ENCODE measurements at regions not wholly inside any gene's neighbourhood (a gene's known extent, or its start where the extent isn't known, plus 50 kb on each side); places are given as distances from the start of the nearest gene placed in this dataset.

DNA sequence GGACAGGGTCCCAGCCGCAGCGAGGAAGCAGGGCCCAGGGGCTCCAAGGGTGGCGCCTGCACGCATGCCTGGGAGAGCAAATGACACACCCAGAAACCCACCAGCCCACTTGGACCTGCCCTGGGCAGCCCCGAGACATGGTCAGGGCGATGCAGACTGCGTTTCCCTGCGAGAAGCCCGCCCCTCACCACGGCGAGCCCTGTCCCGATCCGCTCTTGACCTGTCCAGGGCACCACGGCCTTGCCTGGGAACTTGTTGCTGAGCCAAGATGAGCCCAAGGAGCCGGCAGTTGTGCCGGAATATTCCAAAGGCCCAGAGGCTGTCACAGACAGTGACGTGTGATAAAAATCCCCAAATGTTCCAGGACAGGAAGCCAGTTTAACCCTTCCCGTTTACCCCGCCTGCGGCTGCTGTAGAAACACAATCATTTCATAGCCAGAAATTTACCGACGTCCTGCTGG, 78.1 kb downstream of the SIK1 start:
- ATAC-seq (ENCODE audit: poor library complexity) (no peak), DNase-seq (no peak)
- no peaks in the 10 kb centered on the region for H3K27me3 ChIP-seq (ENCODE audit: control insufficient read depth in 1 of 2, insufficient read depth in 2 of 2, low read length in 2 of 2)
- H3K27me3 Mint-ChIP-seq, result no peaks in the 10 kb centered on the region
- intact Hi-C loops (cut with DNase I, micrococcal nuclease), result no loop called here
- no peaks in the 10 kb centered on the region for H3K9me3 Mint-ChIP-seq
- ChIA-PET POLR2A (no interaction called here), CTCF (no interaction called here)
- H3K36me3 ChIP-seq (ENCODE audit: insufficient read depth, low read length), result no peaks in the 10 kb centered on the region
- no peak overlapping the region for H3K27ac Mint-ChIP-seq
- no peaks in the 10 kb centered on the region for H3K4me1 Mint-ChIP-seq (ENCODE audit: low read depth)
- TF ChIP-seq, protein P1, sequence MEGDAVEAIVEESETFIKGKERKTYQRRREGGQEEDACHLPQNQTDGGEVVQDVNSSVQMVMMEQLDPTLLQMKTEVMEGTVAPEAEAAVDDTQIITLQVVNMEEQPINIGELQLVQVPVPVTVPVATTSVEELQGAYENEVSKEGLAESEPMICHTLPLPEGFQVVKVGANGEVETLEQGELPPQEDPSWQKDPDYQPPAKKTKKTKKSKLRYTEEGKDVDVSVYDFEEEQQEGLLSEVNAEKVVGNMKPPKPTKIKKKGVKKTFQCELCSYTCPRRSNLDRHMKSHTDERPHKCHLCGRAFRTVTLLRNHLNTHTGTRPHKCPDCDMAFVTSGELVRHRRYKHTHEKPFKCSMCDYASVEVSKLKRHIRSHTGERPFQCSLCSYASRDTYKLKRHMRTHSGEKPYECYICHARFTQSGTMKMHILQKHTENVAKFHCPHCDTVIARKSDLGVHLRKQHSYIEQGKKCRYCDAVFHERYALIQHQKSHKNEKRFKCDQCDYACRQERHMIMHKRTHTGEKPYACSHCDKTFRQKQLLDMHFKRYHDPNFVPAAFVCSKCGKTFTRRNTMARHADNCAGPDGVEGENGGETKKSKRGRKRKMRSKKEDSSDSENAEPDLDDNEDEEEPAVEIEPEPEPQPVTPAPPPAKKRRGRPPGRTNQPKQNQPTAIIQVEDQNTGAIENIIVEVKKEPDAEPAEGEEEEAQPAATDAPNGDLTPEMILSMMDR (IDR thresholded peaks at IDR 0.05), result no peak
- no peak overlapping the region for H3K4me3 Mint-ChIP-seq
- no peaks in the 10 kb centered on the region for H3K36me3 Mint-ChIP-seq (ENCODE audit: low read depth)
- H3K4me1 ChIP-seq (ENCODE audit: insufficient read depth, low read length), result peaks cover 4% of the 10 kb centered on the region
- H3K4me3 ChIP-seq (ENCODE audit: low read length), result no peak overlapping the region
- peaks cover 0 to 10% of the 10 kb centered on the region in 2 experiments for H3K9me3 ChIP-seq (ENCODE audit: control insufficient read depth in 1 of 2, insufficient read depth in 1 of 2, low read length in 2 of 2)
- no peak overlapping the region for H3K27ac ChIP-seq (ENCODE audit: low read depth in 1 of 2, low read length in 2 of 2)

DNA sequence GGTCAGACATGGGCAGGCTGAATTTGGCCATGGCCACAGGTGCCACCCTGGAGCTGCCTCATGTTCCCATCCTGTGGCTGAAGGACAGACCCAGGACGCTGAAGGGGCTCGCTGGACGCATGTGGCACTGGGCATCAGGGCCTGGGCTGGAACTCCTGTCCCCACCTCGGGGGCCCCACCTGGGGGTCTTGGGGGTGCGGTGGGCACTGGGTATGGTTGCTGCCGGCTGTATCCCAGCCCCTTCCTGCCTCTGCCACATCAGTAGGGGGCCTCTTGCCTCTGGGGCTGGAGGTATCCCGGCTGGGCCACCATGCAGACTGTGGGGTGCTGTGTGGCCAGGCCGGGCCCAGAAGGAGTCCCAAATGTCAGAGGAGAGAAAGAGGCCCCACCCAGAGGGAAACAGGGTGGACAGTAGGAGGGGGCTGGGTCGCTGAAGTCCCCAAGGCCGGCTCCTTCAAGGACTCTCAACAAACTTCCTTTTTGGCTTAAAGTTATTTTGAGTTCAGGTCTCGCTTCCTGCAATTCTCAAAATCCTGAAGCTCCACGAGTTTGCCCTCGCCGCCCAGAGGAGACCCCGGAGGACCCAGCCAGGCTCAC, 78.7 kb downstream of the SIK1 start:
- Mint-ChIP-seq H3K4me3 (no peak overlapping the region), H3K4me1 (ENCODE audit: low read depth) (no peaks in the 10 kb centered on the region), H3K27ac (no peak overlapping the region), H3K36me3 (ENCODE audit: low read depth) (no peaks in the 10 kb centered on the region), H3K9me3 (no peaks in the 10 kb centered on the region), H3K27me3 (no peaks in the 10 kb centered on the region)
- ChIA-PET CTCF (no interaction called here), POLR2A (no interaction called here)
- Histone ChIP-seq H3K27ac (ENCODE audit: low read depth in 1 of 2, low read length in 2 of 2) (no peak overlapping the region), H3K4me3 (ENCODE audit: low read length) (no peak overlapping the region), H3K4me1 (ENCODE audit: insufficient read depth, low read length) (peaks cover 4% of the 10 kb centered on the region), H3K9me3 (ENCODE audit: control insufficient read depth in 1 of 2, insufficient read depth in 1 of 2, low read length in 2 of 2) (peaks cover 0 to 10% of the 10 kb centered on the region in 2 experiments), H3K36me3 (ENCODE audit: insufficient read depth, low read length) (no peaks in the 10 kb centered on the region), H3K27me3 (ENCODE audit: control insufficient read depth in 1 of 2, insufficient read depth in 2 of 2, low read length in 2 of 2) (no peaks in the 10 kb centered on the region)
- DNase-seq (no peak), ATAC-seq (ENCODE audit: poor library complexity) (no peak)
- intact Hi-C loops (cut with DNase I, micrococcal nuclease), result no loop called here
- TF ChIP-seq, protein P1 (IDR thresholded peaks at IDR 0.05), result no peak

DNA sequence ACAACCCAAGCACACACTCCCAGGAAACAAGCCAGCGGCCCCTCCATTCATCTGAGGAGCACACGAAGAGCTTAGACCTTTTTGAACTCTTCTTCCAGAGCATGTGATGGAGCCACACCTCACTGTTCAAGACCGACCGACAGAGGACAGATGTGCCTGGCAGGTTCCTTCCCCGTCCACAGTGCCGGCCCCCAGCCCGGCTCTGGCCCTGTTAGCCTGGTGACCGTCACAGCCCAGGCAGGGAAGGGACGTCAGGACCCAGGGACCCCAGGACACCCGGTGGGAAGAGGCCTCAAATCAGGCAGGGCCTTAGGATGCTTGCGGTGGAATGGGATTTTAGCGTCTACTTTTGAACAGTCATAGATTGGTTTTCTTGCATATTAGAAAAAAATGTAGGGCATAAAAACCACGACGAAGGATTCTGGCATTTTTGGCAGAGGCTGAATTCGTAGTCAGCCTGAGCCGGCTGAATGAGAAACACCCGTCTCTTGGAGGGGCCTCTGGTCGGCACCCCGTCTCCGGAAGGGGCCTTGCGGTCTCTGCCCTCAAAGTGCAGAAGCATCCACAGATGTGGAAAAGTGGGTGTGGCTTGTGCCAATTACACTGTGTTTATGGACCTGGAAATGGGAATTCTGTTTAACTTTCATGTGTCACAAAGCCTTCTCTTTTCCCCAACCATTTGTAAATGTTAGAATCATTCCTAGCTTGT, 79.3 kb downstream of the SIK1 start:
- H3K36me3 Mint-ChIP-seq (ENCODE audit: low read depth), result no peaks in the 10 kb centered on the region
- no peaks in the 10 kb centered on the region for H3K27me3 Mint-ChIP-seq
- H3K27ac Mint-ChIP-seq, result no peak overlapping the region
- no peak overlapping the region for H3K4me3 Mint-ChIP-seq
- peaks cover under 1% of the 10 kb centered on the region for H3K4me1 ChIP-seq (ENCODE audit: insufficient read depth, low read length)
- peaks cover 0 to 10% of the 10 kb centered on the region in 2 experiments for H3K9me3 ChIP-seq (ENCODE audit: control insufficient read depth in 1 of 2, insufficient read depth in 1 of 2, low read length in 2 of 2)
- no peaks in the 10 kb centered on the region for H3K36me3 ChIP-seq (ENCODE audit: insufficient read depth, low read length)
- intact Hi-C loops (cut with DNase I, micrococcal nuclease), result no loop called here
- CTCF ChIA-PET, result no interaction called here
- TF ChIP-seq, protein P1 (IDR thresholded peaks at IDR 0.05), result no peak
- no peak overlapping the region for H3K27ac ChIP-seq (ENCODE audit: low read depth in 1 of 2, low read length in 2 of 2)
- ATAC-seq (ENCODE audit: poor library complexity), result no peak
- H3K27me3 ChIP-seq (ENCODE audit: control insufficient read depth in 1 of 2, insufficient read depth in 2 of 2, low read length in 2 of 2), result no peaks in the 10 kb centered on the region
- no peak for DNase-seq
- no peak overlapping the region for H3K4me3 ChIP-seq (ENCODE audit: low read length)
- POLR2A ChIA-PET, result no interaction called here
- no peaks in the 10 kb centered on the region for H3K4me1 Mint-ChIP-seq (ENCODE audit: low read depth)
- H3K9me3 Mint-ChIP-seq, result no peaks in the 10 kb centered on the region
